HG03025 (cell line): ENCODE measurements at regions not wholly inside any gene's neighbourhood (a gene's known extent, or its start where the extent isn't known, plus 50 kb on each side); places are given as distances from the start of the nearest gene placed in this dataset.

ENCODE experiments used
- ATAC-seq: cut with Tn5 transposase; IDR thresholded peaks from one replicate; pipeline ENCODE4 v1.9.1; 2021; ENCODE audit warnings: mild to moderate bottlenecking, moderate library complexity; ENCODE audit not compliant: unreplicated experiment, low FRiP score

DNA sequence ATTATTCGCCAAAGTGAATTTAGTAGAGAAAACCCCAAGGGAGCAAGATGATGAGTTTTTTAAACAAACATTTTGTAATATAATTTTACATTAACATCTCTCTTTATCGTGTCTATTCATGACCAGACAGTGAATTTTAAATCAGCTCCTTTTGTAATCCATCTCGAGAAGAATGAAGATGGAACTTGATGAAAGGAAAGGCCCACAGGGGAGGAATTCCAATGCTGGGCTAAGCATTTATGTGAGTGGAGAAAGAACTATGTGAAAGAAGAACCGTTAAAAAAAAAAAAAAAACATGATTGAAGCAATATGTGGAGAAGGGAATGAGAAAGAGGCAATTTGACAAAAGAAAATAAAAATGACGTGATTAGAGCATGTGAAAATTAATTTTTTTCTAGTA lies 170.6 kb downstream of the KCTD12 start:
- ATAC-seq: no peak

GRCh38 chr13:76715075-76715474 lies 171.1 kb downstream of the KCTD12 start:
- no peak for ATAC-seq

- no peak for ATAC-seq
Observed at GRCh38 chr13:76713280-76713679, 172.9 kb downstream of the KCTD12 start.

DNA sequence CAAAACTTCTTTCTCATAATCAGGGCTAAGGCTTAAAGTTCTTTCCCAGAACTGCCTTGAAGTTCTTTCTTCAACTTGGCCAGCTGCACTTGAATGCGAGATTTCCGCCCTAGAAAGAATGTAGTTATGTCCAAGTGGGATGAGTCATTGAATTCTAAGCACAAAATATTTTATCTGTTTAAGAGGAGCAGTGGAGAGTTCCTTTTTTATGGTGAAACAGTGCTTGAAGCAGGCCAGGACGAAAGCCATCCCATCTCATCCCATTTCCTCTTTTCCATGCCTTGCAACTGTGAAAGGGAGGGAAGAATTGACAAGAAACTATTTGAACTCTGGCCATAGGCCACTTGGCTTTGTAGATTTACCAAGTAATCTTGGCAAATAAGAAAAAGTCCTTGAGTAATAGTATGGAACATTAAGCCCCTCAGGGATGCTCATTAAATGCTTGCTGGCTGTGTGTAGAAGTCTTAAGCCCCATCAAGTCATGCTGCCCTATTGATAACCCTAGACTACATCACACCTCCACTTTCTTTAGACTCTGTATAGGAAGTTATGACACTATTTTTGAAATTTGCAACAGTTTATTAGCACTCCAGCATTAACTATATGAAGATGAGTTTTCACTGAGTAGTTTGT lies 174.5 kb downstream of the KCTD12 start:
- ATAC-seq: no peak

GRCh38 chr13:76709851-76710250 lies 176.4 kb downstream of the KCTD12 start:
- no peak for ATAC-seq

DNA sequence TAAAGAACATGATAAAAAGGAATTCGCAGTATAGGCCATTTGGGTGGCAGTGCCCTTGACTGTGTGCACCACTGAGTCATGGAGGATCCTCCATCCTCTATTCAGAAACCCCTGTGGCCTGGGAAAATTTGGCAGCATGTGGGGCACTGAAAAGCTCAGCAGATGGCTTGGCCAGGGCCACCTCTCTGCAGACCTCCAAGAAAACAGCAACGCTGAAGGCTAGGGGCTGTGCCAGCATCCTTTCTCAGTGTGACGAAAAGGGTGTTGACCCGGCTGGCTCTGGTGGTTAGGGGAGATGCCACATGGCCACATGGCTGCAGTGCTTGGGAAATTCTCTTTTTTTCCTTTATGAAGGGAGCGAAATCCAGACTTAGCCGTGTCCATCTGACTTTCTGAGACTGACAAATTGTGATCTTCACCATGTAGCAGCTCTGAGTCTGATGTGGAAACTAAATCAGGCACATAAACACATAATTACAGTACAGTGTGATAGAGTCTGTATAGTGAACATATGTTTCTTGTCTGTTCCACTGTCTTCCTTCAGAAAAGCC lies 178.0 kb downstream of the KCTD12 start:
- no peak for ATAC-seq

GRCh38 chr13:76707360-76707759 lies 178.8 kb downstream of the KCTD12 start:
- no peak for ATAC-seq

DNA sequence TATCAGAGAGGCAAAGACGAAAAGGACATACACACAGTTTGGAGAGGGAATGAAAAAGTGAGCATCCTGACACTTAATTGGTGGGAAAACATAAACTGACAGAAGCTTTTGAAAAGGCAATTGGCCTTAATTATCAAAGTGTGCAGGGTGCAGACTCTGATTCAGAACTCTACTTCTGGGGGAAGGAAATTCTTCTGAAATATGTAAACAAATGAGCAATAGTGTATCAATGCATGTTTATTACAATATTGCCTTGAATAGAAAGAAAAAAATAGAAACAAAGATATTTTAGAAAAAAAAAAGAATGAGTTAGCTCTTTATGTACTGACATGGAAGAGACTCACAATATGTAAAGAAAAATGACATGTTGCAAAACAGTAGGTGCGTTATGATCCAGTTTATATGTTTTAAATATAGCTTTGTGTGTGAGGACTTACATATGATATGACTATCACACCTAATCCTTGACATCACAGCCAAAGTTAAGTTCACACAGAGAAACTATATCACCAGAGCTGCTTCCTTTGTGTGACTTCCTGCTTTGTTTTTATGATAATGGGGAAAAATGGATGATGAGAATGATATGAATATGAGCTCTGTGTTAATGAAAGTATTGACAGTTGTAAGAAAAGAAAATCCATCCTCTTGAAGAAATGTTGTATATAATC lies 182.4 kb downstream of the KCTD12 start:
- ATAC-seq: no peak

DNA sequence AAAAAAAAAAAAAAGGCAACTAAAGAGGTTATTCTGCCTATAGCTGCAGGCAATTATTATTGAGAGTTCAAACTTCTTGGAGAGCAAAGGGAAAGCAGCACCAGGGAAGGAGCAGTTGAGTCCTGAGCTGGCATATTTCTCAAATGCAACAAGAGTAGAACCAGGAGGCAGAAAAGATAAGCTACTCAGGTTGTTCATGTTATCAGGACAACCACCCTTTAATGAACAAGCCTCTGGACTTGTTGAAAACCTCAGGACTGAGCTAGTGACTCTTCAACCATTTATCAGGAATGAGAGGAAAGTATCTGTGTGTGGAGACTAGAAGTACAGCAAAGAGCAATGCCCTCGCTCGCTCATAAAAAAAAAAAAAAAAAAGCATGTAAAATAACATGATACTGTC lies 183.0 kb downstream of the KCTD12 start:
- ATAC-seq: no peak

DNA sequence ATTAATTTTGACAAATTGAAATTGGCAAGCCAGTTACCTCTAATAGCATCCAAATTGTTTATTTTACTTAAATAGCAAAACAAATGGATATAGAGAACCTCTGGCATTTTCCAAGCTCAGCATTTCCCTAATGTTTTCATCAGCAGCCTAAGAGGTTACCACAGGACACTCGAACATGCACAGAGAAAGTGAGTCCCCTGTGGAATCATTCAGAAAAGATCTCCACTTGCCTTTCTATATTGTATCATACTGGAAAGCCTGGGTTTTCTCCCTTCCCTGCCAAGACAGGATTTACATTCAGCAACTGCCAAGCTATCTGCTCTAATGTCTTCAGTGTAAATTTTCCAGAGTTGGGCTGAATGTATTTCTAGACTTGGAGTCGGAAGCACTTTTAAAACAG lies 188.9 kb downstream of the KCTD12 start:
- ATAC-seq: no peak

DNA sequence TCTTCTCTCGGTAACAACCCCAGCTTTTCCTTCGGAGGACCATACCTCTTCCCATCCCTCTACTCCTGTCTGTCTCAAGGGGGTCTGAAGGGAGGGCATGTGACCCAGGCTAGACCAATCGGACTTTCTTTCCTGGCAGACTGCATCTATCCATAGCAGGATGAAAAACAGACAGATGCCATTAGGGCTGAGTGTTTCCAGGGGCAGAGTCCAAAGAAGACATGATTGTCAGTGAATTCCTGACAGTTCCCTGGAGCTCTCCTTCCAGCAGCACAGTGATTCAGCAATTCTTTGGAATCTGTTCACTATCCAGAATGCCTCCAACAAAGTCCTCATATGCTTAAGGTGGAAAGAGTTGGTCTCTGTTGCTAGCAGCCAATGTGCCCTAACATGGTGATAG lies 189.8 kb downstream of the KCTD12 start:
- no peak for ATAC-seq

- ATAC-seq: no peak
Observed at GRCh38 chr13:76693086-76693485, 193.1 kb downstream of the KCTD12 start.

GRCh38 chr13:76692346-76692745 lies 193.9 kb downstream of the KCTD12 start:
- no peak for ATAC-seq

DNA sequence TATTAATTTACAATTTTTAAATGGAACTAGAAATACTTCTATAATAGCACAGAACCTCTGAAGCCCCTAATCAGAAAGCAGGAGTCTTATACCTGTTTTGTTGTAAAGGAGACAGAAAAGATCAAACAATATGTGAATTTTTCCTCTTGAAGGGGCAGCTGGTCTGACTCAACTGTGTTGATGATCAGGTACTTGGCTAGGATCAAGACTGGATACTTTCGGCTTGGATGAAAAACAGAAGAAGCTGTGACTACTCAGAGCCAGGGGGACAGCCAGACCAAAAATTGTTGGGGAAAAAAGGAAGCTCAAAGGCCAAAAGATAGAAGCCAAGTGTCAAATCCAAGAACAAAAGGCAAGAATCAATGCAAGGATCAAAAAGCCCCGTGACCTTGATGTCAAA lies 195.6 kb downstream of the KCTD12 start:
- ATAC-seq: no peak

- ATAC-seq: no peak
Observed at GRCh38 chr13:76687467-76687866, 198.7 kb downstream of the KCTD12 start.

GRCh38 chr13:76685938-76686337 lies 200.3 kb downstream of the KCTD12 start:
- no peak for ATAC-seq

GRCh38 chr13:76684336-76684735 lies 201.9 kb downstream of the KCTD12 start:
- no peak for ATAC-seq

DNA sequence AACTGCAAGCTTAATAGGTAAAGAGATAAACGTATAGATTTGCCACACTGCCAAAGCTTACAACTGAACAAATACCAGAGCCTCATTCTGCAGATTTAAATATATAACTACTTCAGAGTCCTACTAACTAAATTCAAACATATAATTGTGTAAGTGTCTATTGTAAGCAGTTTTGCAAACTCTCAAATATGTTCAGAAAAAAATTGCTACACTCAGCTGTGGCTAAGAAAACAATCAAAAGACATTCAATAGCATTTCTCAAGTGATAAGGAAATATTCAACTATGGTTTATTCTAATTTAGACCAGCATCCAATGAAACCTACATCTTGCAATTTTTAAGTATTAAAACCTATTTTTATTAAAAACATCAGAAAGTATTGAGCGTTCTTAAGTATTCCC lies 202.4 kb downstream of the KCTD12 start:
- no peak for ATAC-seq

- no peak for ATAC-seq
Observed at GRCh38 chr13:76683168-76683567, 203.0 kb downstream of the KCTD12 start.

DNA sequence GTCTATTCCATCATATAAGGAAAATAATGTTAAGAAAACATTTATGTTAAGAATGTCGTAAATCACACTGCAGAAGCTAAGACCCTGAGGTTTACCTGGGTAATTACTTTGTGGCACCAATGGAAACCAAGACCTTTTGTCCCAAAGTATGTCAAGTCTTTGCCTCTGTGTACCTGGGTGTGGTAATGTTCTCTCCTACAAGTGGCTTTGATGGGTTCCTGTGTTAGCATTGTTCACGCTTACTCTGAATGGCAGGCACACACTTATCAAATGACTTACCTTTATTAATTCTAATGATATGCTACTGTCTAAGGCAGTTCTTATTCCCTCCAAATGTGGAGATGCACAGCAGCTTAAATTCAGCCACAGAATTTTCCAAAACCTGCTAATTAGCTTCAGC lies 206.1 kb downstream of the KCTD12 start:
- no peak for ATAC-seq

DNA sequence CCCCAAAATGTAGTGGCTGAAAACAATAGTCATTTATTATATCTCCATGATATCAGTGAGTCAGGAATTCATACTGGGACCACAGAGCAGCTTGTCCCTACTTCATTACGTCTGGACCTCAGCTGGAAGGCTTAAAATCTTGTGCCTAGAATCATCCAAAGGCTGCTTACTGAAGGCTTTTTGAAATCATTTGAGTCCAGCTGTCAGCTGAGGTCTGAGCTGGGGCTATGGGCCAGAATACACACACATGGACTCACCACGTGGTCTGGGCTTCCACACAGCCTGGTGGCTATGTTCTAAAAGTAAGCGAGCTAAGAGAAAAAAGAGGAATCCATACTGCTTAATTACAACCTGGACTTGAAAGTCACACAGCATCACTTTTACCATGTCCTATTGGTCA lies 209.2 kb downstream of the KCTD12 start:
- ATAC-seq: no peak

DNA sequence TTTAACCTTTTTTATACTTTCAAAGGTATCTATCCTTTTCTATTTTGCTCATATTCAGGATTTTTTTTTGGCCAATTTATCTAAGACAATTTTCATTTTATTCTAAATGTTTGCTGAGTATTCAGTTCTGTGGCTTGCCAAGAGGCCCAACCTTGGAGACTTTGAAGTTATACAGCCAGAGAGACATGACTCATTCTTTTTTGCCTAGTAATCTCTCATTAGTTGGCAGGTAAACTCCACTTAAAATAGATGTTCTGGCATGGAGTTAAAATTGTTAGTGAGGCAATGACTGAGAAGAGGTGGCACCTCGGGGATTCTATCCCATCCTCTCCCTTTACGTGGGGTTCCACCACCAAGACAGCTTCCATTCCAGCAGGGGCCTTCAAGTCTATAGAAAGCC lies 213.8 kb downstream of the KCTD12 start:
- no peak for ATAC-seq
